NCI-H69 (cell line): ENCODE measurements at regions not wholly inside any gene's neighbourhood (a gene's known extent, or its start where the extent isn't known, plus 50 kb on each side); places are given as distances from the start of the nearest gene placed in this dataset.

Experiments
- DNase-seq: peaks from one replicate; lab custom pipeline; 2025; lab: John Stamatoyannopoulos, UW

DNA sequence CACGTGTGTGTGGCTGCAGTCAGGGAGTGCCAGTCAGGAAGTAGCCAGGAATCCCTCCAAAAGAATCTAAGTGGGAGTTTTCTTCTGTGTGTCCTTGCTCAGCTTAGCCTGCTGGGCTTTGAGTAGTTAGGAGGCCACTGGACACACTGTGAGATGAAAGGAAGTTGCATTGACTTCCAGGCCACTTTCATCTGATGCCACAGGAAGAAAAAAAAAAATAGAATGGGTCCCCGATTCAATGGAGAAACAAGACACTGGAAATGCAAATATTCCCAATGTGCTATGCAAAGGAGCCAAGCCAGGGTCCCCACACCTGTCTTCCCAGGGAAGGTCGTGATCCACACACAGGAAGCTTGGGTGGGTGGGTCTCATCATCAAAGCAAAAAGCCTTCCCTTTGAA lies 95.6 kb upstream of the E2F8 start:
- no peak for DNase-seq

DNA sequence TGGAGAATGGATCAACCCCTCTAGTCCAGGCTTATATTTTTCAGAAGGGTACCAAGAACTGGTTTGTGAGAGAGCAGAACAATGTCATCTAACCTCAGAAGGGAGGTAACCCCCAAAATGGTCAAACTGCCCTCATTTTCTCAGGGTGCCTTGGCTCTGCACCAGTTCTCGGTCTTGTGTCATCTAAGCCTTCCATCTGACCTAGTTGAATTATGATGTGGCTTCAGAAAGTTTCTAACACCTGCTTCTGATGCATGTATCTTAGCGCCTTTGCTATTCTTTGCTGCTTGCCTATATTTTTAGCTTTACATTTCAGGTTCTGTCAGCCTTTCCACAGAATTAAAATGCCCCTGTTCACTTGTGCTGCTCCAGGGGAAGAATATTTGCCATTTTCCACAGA lies 91.7 kb upstream of the E2F8 start:
- no peak for DNase-seq

DNA sequence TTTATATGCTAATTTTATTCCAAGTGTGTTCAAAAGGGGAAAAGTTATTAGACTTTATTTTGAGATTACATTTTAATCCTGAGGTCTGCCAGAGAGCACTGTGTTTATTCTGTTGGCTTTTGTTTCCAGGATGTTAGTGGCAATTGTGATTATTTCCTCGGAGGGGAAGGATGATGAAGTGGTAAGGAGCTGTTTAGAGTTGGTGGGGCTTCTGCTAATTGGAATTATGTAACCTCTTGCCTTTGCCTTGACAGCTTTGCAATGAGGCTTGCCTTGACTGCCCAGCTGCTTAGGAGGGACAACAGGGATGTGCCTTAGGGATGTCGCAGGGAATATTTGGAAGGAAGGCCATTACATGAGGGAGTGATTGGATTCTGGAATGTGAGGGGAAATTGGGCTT lies 89.7 kb upstream of the E2F8 start:
- DNase-seq: no peak

- DNase-seq: no peak
Measured at GRCh38 chr11:19329970-19330369, 89.2 kb upstream of the E2F8 start.

GRCh38 chr11:19328586-19329311 lies 88.0 kb upstream of the E2F8 start:
- DNase-seq: peak; percentile 19

DNA sequence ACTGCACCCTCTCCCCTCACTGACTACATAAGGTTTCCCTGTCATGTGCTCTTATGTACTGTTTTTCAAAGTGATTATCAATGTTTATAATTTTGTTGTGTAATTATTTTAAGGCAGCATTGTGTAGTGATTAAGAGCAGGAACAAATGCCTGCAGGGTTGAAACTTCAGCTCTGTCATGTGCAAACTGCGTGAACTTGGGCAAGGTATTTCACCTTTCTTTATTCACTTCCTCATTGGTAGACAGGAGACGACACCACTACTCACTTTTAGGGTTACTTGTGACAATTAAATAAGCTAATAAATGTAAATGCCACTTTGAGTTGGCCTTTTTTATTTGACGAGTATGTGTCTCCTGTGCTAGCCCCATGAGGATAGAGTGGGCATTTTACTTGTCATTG lies 86.5 kb upstream of the E2F8 start:
- no peak for DNase-seq

GRCh38 chr11:19326499-19326898 lies 85.8 kb upstream of the E2F8 start:
- no peak for DNase-seq

DNA sequence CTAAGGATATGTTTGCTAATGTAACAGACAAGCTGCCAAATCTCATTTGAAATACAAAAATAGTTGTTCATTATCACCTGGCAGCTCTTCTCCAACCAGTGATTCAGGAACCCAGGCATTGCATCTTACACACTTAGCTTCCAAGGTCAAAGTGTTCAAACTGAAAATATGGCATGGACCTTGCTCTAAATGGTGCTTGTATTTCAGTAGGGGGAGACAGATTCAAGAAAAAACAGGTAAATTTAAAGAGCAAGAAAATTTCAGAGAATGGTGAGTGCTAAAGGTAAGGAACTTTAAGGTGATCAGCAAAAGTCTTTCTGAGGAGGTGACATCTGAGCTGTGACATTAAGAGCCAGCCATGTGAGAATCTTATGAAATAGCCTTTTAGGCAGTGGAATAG lies 82.8 kb upstream of the E2F8 start:
- DNase-seq: no peak

DNA sequence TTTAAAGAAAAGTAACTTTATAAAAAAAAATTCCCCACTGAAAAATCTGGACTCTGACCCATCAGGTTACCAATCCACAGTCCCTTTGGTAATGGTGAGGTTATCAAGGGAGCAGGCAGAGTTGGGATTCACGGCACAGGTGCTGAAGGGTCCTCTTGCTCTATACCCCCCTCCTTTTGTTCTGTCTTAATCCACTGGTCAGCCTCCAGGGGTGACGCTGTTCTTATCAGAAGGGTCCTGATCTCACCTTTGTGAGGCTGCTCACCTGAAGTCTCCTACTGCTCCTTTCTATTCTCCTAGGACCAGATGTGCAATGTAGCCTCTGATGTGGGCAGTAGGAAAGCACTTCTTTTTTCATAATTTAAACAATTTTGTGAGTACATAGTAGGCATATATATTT lies 80.6 kb upstream of the E2F8 start:
- DNase-seq: no peak

GRCh38 chr11:19320827-19321226 lies 80.1 kb upstream of the E2F8 start:
- DNase-seq: no peak

DNA sequence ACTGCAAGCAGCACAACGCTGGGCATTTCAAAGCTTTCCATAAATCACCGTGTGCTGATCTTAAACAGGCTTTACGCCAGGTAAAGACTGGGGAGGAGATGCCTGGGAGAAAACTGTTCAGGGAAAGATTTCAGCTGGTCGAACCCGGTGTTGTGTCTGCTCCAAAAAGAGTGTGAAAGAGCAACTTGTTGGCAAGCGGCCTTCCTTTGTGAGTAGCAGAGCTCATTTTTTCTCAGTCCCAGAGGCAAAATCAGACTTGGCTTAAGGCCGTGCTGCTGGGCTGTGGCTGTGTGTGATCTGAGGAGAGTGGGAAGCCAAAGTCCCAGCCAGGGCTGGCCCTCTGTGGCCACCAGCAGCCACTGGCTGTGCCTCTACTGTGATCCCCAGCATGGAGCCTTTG lies 75.7 kb upstream of the E2F8 start:
- no peak for DNase-seq

- DNase-seq: no peak
Measured at GRCh38 chr11:19315511-19315910, 74.8 kb upstream of the E2F8 start.

GRCh38 chr11:19313140-19313539 lies 72.4 kb upstream of the E2F8 start:
- no peak for DNase-seq

- peak; percentile 62 for DNase-seq
Measured at GRCh38 chr11:19311308-19312030, 70.7 kb upstream of the E2F8 start.

GRCh38 chr11:19307498-19307897 lies 66.8 kb upstream of the E2F8 start:
- DNase-seq: no peak

DNA sequence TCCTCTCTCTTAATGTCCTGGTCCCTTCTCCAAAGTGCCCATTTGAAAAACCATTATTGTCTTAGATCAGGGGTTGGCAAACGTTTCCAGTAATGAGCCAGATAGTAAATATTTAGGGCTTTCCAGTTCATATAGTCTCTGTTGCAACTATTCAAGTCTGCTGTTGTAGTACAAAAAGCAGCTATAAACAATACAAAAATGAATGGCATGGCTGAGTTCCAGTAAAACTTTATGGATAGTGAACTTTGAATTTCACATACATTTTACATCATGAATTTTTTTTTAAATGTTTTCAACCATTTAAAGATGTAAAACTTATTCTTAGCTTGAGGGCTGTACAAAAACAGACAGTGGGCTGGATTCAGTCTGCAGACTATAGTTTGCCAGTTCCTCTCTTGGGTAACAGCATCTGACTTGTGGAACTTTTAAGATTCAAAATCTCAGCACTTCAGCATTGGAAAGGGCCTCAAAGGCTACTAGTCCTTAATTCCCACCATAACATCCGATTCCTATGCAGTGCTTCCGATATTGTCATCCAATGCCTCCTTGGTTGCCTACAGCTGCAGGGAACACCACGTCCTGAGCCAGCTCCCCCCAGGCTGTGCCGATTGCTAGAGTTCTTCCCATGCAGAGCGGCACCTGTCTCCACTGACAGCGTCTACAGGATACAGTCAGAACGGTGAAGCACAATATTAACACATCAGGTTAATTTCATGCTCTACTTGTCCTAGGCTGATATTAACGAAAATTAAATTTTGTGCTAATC lies 65.6 kb upstream of the E2F8 start:
- peak; percentile 8 for DNase-seq

GRCh38 chr11:19301361-19301760 lies 60.6 kb upstream of the E2F8 start:
- no peak for DNase-seq

DNA sequence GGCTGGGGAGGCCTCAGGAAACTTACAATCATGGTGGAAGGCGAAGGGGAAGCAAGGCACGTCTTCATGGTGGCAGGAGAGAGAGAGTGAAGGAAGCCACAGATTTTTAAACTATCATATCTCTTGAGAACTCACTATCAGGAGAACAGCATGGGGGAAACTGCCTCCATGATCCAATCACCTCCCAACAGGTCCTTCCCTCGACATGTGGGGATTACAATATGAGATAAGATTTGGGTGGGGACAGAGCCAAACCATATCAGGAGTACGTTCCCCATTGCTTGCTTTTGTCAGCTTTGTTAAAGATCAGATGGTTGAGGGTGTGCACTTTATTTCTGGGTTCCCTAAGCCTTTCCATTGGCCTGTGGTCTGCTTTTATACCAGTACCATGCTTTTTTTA lies 53.7 kb upstream of the E2F8 start:
- no peak for DNase-seq

- DNase-seq: no peak
Measured at GRCh38 chr11:19291064-19291463, 50.3 kb upstream of the E2F8 start.
